SK-N-SH (cell line): ENCODE measurements at regions not wholly inside any gene's neighbourhood (a gene's known extent, or its start where the extent isn't known, plus 50 kb on each side); places are given as distances from the start of the nearest gene placed in this dataset.

Experiments used
- EP300 ChIP-seq, 2 experiments: IDR thresholded peaks; 2 replicates each; pipeline versions ENCODE4 v1.4.0 to v1.6.1; 2012; ENCODE audit warnings: borderline replicate concordance in 1 of 2, low read depth in 1 of 2, low read length in 1 of 2
- JUND ChIP-seq: IDR thresholded peaks from 2 replicates; pipeline ENCODE4 v1.4.0; 2012
- MXI1 ChIP-seq: IDR thresholded peaks from 2 replicates; pipeline ENCODE4 v1.6.1; 2012; ENCODE audit warnings: mild to moderate bottlenecking, low read depth, low read length, improper control_type of control experiment
- RAD21 ChIP-seq: IDR thresholded peaks from 2 replicates; pipeline ENCODE4 v1.6.1; 2012; ENCODE audit warnings: mild to moderate bottlenecking, low read length
- TF ChIP-seq, protein P1 (sequence below): IDR thresholded peaks from 2 replicates; pipeline ENCODE4 v1.4.0; 2012; ENCODE audit warnings: low read depth
- TF ChIP-seq, protein P2 (sequence below): fragments of 200-600 bp; sonication (generic); IDR thresholded peaks from 2 replicates; pipeline ENCODE4 v1.6.1; 2017; ENCODE audit warnings: antibody characterized with exemption, mild to moderate bottlenecking, moderate library complexity

DNA sequence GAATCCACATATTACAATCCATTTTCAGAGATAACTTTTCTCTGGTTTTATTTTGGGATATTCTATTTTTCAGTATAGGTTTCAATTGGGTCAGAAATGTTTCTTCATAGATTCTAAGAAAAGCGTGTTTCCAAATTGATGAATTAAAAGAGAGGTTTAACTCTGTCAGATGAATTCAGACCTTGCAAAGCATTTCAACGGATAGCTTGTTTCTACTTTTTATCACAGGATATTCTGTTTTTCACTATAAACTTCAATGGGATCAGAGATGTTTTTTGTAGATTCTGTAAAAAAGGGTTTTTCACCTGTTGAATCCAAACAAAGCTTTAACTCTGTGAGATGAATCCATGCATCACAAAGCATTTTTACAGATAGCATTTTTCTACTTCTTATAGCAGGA, 1498.1 kb downstream of the UQCRFS1 start:
- no peak for TF ChIP-seq EP300 (IDR thresholded peaks at IDR 0.05; ENCODE audit: borderline replicate concordance in 1 of 2, low read depth in 1 of 2, low read length in 1 of 2)
- no peak for TF ChIP-seq JUND
- TF ChIP-seq, protein P1, sequence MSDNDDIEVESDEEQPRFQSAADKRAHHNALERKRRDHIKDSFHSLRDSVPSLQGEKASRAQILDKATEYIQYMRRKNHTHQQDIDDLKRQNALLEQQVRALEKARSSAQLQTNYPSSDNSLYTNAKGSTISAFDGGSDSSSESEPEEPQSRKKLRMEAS = no peak
- TF ChIP-seq RAD21 = no peak
- TF ChIP-seq, protein P2, sequence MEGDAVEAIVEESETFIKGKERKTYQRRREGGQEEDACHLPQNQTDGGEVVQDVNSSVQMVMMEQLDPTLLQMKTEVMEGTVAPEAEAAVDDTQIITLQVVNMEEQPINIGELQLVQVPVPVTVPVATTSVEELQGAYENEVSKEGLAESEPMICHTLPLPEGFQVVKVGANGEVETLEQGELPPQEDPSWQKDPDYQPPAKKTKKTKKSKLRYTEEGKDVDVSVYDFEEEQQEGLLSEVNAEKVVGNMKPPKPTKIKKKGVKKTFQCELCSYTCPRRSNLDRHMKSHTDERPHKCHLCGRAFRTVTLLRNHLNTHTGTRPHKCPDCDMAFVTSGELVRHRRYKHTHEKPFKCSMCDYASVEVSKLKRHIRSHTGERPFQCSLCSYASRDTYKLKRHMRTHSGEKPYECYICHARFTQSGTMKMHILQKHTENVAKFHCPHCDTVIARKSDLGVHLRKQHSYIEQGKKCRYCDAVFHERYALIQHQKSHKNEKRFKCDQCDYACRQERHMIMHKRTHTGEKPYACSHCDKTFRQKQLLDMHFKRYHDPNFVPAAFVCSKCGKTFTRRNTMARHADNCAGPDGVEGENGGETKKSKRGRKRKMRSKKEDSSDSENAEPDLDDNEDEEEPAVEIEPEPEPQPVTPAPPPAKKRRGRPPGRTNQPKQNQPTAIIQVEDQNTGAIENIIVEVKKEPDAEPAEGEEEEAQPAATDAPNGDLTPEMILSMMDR = no peak
- no peak for TF ChIP-seq MXI1
